GM12865 (cell line): ENCODE measurements at regions not wholly inside any gene's neighbourhood (a gene's known extent, or its start where the extent isn't known, plus 50 kb on each side); places are given as distances from the start of the nearest gene placed in this dataset.
A peak's percentile ranks its signal among the peaks of the same experiment; 100 is the strongest.
"Not testable (repeated sequence)": the region's sequence is repeated elsewhere in the genome, so short reads cannot be mapped to it uniquely, and the experiment has no call there.

Source experiments
- DNase-seq: peaks from one replicate; pipeline ENCODE4 v3.0.0; 2010; ENCODE audit warnings: low read depth
- H3K4me3 ChIP-seq: 2 replicates; pipeline ENCODE4 v1.5.1; 2011; ENCODE audit warnings: mild to moderate bottlenecking, low read depth, low read length, control low read depth
- CTCF ChIP-seq: IDR thresholded peaks from 2 replicates; pipeline ENCODE4 v1.5.1; 2011; ENCODE audit warnings: low read length, control low read depth, low read depth, inconsistent platforms; ENCODE audit not compliant: insufficient read depth; ENCODE audit errors: missing control alignments

DNA sequence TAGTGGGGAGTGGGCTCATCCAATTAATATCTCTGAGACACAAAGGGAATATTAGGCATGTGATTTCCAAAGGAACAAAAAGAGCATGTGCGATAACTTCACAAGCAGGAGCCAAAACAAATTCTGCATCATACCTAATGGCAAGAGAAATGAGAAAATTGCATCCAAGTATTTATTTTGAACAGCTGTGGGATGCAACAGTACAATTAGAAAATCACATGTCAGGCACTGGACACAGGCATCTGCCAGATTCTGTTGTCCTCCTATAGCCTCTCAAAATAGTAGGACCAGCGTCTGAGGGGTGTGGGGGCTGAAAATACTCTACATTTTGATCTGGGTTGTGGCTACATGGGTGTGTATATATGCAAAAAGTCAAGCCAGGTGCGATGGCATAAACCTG lies 66.3 kb downstream of the EDN1 start:
- no peak overlapping the region for H3K4me3 ChIP-seq
- no peak for TF ChIP-seq CTCF
- no peak for DNase-seq

GRCh38 chr6:12356983-12357972 lies 67.1 kb downstream of the EDN1 start:
- TF ChIP-seq CTCF = no peak
- H3K4me3 ChIP-seq = no peak overlapping the region
- peak; percentile 80 for DNase-seq

DNA sequence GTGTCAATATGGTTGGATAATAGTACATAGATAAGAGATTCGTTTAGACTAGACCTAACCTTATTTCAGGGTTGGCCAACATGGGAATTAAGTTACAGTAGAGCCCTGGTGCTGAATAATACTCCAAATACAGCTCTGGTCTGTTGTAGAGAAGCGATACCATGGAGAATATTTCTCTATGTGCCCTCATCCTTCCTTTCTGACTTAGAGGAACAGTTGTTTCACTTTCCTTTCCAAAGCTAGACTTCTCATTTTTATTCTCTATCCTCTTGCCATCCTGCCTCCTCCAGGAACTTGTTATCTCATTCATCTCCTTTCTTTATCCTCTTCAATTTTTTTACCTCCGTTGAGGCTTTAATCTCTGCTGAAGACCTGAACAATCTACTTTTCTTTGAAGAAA lies 68.9 kb downstream of the EDN1 start:
- H3K4me3 ChIP-seq = no peak overlapping the region
- no peak for TF ChIP-seq CTCF
- no peak for DNase-seq

DNA sequence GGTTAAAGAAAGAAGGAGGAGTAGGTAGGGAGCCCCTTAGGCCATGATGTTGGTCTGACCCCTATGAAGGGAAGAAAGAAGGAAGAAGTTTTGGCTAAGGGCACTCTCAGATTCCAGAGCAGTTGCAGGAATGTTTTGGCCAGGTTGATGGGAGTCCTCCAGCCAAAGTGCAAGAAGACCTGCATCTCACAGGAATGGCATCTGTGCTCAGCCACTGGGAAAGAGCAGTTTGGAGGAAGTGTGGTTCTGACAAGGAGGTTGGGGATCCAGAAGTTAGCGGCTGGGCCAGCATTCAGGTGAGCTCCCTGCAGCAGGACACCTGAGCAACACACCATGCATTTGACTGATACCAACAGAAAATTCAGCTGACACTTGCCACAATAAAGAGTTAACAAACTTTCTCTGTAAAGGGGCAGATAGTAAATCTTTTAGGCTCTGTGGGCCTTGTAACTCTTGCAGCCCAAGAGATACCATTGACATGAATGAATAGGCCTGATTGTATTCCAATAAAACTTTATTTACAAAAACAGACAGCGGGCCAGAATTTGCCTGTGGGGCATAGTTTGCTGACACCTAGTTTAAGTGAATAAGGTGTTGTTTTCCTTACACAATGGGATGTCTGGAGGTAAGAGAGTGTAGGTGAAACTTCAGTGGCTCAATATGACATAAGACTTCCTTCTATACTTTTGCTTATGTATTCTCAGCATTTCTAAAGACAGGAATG lies 71.0 kb downstream of the EDN1 start:
- TF ChIP-seq CTCF = no peak
- no peak for DNase-seq
- no peak overlapping the region for H3K4me3 ChIP-seq

- not testable (repeated sequence) for DNase-seq, H3K4me3 ChIP-seq
Measured at GRCh38 chr6:12363277-12363650, 73.1 kb downstream of the EDN1 start.

- H3K4me3 ChIP-seq = no peak overlapping the region
- TF ChIP-seq CTCF = no peak
- DNase-seq = peak; percentile 78
Measured at GRCh38 chr6:12363651-12364381, 73.7 kb downstream of the EDN1 start.

DNA sequence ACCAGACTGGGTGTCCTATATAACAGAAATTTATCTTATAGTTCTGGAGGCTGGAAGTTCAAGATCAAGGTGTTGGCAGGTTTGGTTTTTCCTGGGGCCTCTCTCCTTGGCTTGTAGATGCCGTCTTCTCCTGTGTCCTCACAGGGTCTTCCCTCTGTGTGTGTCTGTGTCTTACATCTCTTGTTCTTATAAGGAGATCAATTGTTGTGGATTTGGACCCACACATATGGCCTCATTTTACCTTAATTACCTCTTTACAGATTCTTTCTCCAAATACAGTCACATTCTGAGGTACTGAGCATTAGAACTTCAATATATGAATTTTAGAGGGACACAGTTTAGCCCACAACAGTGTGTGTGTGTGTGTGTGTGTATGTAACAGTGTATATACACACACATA lies 74.5 kb downstream of the EDN1 start:
- H3K4me3 ChIP-seq = no peak overlapping the region
- DNase-seq = no peak
- no peak for TF ChIP-seq CTCF
